SJSA1 (cell line): ENCODE measurements at regions not wholly inside any gene's neighbourhood (a gene's known extent, or its start where the extent isn't known, plus 50 kb on each side); places are given as distances from the start of the nearest gene placed in this dataset.

Experiments
- DNase-seq, 2 experiments: peaks; one replicate each; pipeline ENCODE4 v3.0.0-alpha.2; 2015 to 2020; ENCODE audit warnings: low spot score in 2 of 2, low read depth in 1 of 2
- H3K27ac ChIP-seq: fragments of 250-450 bp; sonication (Bioruptor Pico); 2 replicates; pipeline ENCODE4 v1.5.1; 2020; ENCODE audit warnings: mild to moderate bottlenecking, moderate library complexity
- H3K27me3 ChIP-seq: fragments of 250-450 bp; sonication (Bioruptor Pico); replicated peaks from 2 replicates; pipeline ENCODE4 v1.5.1; 2020; ENCODE audit warnings: mild to moderate bottlenecking, moderate library complexity
- H3K36me3 ChIP-seq: fragments of 250-450 bp; sonication (Bioruptor Pico); 2 replicates; pipeline ENCODE4 v1.5.1; 2020; ENCODE audit warnings: mild to moderate bottlenecking
- H3K4me1 ChIP-seq: fragments of 250-450 bp; sonication (Bioruptor Pico); replicated peaks from 2 replicates; pipeline ENCODE4 v1.6.1; 2021; ENCODE audit warnings: mild to moderate bottlenecking
- H3K4me3 ChIP-seq: fragments of 250-450 bp; sonication (Bioruptor Pico); 2 replicates; pipeline ENCODE4 v1.5.1; 2020; ENCODE audit warnings: mild to moderate bottlenecking
- H3K9me3 ChIP-seq: fragments of 250-450 bp; sonication (Bioruptor Pico); replicated peaks from 2 replicates; pipeline ENCODE4 v1.5.1; 2020; ENCODE audit warnings: mild to moderate bottlenecking

DNA sequence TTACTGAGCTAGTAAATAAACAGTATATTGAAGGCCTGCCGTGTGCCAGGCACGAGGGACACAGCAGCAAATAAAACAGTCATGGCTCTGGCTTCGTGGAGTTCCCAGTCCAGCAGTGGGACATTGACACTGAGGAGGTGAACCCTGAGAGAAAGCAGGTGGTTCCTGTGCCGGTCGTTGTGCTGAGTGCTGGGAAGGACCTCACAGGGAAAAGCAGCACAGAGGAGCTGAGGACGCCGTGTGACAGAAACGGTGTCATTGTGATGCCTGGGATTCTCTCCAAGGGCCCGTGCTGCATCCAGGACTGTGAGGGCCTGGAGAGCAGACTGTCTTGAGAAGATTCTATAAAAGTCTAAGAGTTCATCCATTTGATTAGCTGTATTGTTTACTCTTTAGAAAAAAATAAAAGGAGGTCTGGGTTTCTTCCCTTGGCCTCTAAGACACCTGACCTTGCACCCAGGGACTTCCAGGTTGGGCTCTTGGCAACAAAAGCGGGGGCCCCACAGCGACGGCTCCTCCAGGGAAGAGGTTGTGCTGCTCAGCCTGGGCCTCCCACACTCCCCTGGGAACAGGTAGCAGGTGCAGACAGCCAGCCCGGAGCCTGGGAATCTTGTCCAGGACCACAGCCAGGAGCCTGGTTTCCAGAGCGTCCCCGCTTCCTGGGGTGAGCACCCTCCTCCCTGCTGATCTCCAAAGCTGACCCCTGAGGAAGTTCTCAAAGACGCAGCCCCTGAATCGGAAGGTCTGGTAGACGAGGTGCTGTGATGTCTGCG, 251.2 kb upstream of the PMEPA1 start:
- Histone ChIP-seq H3K27me3 (no peaks in the 10 kb centered on the region), H3K36me3 (no peaks in the 10 kb centered on the region), H3K27ac (no peak overlapping the region), H3K9me3 (no peaks in the 10 kb centered on the region), H3K4me3 (no peak overlapping the region), H3K4me1 (peaks cover 9% of the 10 kb centered on the region; the same call in 1 of the 2 replicates)
- no peak for DNase-seq

DNA sequence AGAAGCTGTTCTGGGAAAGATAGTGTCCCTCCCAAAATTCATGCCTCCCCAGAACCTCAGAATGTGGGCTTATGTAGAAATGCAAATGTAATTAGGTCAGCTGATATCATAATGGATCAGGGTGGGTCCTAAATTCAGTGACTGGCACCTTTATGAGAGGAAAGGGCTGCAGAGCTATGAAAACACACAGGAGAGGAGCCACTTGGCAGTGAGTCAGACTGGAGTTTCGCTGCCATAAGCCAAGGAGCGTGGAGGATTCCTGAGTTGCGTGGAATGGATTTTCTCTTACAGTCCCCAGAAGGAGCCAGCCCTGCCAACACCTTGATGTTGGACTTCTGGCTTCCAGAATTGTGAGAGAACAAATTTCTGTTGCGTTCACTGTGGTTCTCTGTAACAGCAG, 249.8 kb upstream of the PMEPA1 start:
- Histone ChIP-seq H3K4me1 (peaks cover 9% of the 10 kb centered on the region; the same call in 1 of the 2 replicates), H3K27me3 (no peaks in the 10 kb centered on the region), H3K27ac (no peak overlapping the region), H3K9me3 (0 out of 2 replicates have a peak, but pooled peaks cover 3% of the 10 kb centered on the region), H3K4me3 (no peak overlapping the region), H3K36me3 (no peaks in the 10 kb centered on the region)
- DNase-seq = no peak

DNA sequence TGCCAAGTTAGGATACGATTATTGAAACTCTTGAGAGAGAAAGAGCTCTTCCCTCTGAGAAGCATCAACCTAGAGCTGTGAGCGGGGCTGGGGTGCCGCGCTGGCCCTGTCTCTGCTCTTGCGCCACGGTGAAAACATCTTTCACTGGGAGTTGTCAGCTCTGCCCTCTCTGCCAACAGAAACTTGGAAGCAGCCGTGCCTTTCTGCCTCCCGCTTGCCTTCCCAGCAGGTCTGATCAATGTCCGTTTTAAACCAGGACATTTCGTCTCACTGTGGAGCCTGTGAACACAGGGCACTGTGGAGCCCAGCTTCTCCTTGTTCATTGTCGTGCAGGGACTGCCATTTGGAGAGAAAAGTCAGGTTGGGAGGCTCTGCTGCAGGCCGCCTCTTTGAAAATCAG, 249.2 kb upstream of the PMEPA1 start:
- H3K4me3 ChIP-seq = no peak overlapping the region
- 0 out of 2 replicates have a peak, but pooled peaks cover 4% of the 10 kb centered on the region for H3K9me3 ChIP-seq
- no peaks in the 10 kb centered on the region for H3K36me3 ChIP-seq
- no peak overlapping the region for H3K27ac ChIP-seq
- H3K27me3 ChIP-seq = no peaks in the 10 kb centered on the region
- no peak for DNase-seq
- peaks cover 9% of the 10 kb centered on the region; the same call in 1 of the 2 replicates for H3K4me1 ChIP-seq

DNA sequence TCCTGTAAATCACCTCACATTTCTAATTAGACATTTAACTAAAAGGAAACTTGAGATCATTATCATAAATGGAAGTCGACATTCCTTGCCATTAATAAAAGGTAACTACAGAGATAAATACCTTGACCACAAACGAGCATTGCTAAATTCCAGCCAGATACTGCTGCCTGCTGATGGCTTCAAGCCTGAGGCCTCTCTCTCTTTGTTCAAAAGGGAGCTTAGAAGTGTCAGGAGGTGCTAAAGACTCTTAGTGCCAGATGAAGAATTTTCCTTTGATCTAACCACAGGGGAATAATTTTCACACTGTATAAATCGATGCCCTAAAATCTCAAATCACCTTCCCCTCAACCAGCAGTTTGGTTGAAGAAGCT, 248.2 kb upstream of the PMEPA1 start:
- H3K36me3 ChIP-seq = no peaks in the 10 kb centered on the region
- H3K4me3 ChIP-seq = no peak overlapping the region
- H3K27ac ChIP-seq = no peak overlapping the region
- peaks cover 9% of the 10 kb centered on the region; the same call in 1 of the 2 replicates for H3K4me1 ChIP-seq
- H3K9me3 ChIP-seq = 0 out of 2 replicates have a peak, but pooled peaks cover 4% of the 10 kb centered on the region
- no peaks in the 10 kb centered on the region for H3K27me3 ChIP-seq
- no peak for DNase-seq

DNA sequence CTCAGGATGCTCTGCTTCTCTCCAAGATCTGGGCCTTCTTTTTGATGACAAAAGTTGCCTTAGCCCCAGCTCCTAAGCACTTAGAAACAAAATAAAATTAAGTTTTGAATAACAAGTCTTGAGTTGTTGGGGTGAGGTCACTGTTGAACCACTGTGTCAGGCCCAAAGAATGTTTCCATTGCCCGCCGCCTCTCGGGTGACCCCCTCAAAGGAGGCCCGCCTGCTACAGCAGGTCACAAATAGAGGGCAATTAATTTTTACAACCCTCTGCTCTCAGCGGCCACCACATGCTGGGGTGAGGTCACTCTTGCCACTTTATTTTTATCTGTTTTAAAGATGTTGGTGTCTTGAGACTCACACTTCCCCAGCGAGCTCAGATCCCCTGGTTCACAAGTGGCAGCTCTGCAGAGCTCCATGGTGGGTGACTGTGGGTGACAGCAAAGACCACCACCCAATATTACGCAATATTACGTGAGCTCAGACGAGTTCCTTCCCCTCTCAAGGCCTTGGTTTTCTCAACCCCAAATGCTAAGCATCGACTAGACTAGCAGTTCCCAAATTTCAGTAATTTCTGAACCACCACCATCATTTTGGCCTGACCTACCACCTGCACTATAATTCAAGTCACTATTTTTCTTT, 247.7 kb upstream of the PMEPA1 start:
- no peak overlapping the region for H3K27ac ChIP-seq
- H3K27me3 ChIP-seq = no peaks in the 10 kb centered on the region
- DNase-seq = peak in 1 of 2 experiments; percentile 27
- no peak overlapping the region for H3K4me3 ChIP-seq
- no peaks in the 10 kb centered on the region for H3K36me3 ChIP-seq
- peaks cover 9% of the 10 kb centered on the region; the same call in 1 of the 2 replicates for H3K4me1 ChIP-seq
- H3K9me3 ChIP-seq = 0 out of 2 replicates have a peak, but pooled peaks cover 4% of the 10 kb centered on the region

DNA sequence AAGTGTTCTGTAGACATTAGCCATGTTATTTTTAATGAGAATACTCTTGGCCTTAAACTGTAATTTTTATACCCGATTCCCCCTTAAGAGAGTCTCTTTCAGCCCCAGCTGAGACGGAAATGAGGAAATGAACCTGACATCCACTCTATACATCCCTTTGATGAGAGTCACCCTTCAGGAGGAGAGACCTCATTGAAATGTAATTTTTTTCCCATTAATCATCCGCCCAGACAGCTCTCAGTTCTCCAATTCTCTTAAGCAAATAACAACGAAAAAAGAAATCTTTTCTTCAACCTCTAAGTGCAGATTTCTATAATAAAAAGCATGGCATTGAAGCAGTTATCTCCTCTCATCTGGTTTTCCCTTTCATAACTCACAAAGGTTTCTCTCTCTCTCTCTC, 243.8 kb upstream of the PMEPA1 start:
- Histone ChIP-seq H3K4me3 (no peak overlapping the region), H3K9me3 (0 out of 2 replicates have a peak, but pooled peaks cover 4% of the 10 kb centered on the region), H3K27me3 (no peaks in the 10 kb centered on the region), H3K4me1 (peaks cover 9% of the 10 kb centered on the region; the same call in 1 of the 2 replicates), H3K36me3 (no peaks in the 10 kb centered on the region), H3K27ac (no peak overlapping the region)
- no peak for DNase-seq

DNA sequence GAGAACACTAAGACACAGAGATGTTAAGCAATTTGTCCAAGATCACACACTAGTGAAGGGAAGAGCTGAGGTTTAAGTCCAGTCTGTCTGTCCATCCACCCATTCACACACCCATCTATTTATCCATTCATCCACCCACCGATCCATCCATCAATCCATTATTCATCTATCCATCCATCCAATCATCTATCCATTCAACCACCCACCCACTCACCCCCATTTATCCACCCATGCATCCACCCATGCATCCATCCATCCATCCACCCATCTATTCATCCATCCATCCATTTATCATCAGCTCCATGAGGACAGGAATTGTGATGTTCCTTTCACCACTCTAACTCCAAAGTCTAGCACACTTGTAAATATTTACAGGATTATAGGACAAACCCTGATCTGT, 242.3 kb upstream of the PMEPA1 start:
- no peak for DNase-seq
- Histone ChIP-seq H3K27me3 (no peaks in the 10 kb centered on the region), H3K27ac (no peak overlapping the region), H3K4me3 (no peak overlapping the region), H3K9me3 (0 out of 2 replicates have a peak, but pooled peaks cover 4% of the 10 kb centered on the region), H3K36me3 (no peaks in the 10 kb centered on the region), H3K4me1 (peaks cover 16% of the 10 kb centered on the region)

DNA sequence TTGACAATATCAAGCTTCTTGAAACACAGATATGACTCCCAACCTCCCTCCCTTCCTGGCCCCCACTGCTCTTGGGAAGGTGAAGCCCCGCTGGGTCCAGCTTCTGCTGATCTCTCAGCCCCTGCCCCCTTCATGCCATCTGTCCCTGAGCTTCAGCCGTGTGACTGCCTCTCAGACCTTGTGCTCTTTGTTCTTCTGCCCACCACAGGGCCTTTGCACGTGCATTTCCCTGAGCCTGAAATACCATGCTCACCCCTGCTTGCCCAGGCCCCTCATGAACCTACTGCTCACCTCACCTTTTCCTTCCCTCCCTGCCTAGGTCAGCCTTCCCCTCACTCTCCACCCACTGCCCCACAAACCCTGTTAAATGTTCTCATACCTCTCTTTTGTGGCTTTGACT, 241.7 kb upstream of the PMEPA1 start:
- no peaks in the 10 kb centered on the region for H3K27me3 ChIP-seq
- no peak overlapping the region for H3K27ac ChIP-seq
- no peak for DNase-seq
- H3K4me3 ChIP-seq = no peak overlapping the region
- no peaks in the 10 kb centered on the region for H3K36me3 ChIP-seq
- H3K4me1 ChIP-seq = peaks cover 15% of the 10 kb centered on the region
- H3K9me3 ChIP-seq = 0 out of 2 replicates have a peak, but pooled peaks cover 4% of the 10 kb centered on the region

DNA sequence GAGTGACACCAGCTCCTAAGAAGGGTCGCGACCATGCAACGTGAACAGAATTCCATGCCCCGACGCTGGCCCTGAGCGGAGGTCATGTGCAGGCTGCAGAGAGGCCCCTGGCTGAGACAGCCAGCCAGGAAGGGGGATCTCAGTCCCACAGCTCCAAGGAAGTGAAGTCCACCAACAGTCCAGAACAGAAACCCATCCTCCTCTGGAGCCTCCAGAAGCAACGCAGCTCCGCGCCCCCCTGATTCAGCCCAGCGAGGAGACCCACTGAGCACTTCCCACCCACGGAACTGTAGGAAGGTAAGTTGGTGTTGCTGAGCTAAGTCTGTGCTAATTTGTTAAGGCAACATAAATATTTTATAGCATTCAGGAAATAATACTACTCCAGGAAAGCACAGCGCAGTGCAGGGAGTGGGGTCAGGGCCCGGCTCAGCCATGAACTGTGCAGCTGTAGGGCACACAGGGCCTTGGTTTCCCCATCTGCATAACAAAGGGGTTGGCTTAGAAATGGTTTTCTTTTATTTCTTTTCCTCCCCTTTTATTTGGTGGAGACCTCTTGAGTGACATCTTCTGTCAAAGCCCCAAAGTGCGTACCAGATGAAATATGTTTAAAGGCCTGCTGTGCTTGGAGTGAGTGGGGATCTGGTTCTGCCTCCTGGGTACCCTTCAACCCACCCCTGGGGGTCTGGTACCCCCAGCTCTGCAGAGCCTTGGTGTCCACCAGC, 241.1 kb upstream of the PMEPA1 start:
- H3K27ac ChIP-seq = no peak overlapping the region
- peaks cover 15% of the 10 kb centered on the region for H3K4me1 ChIP-seq
- DNase-seq = no peak
- H3K9me3 ChIP-seq = 0 out of 2 replicates have a peak, but pooled peaks cover 4% of the 10 kb centered on the region
- H3K4me3 ChIP-seq = no peak overlapping the region
- H3K27me3 ChIP-seq = no peaks in the 10 kb centered on the region
- no peaks in the 10 kb centered on the region for H3K36me3 ChIP-seq

DNA sequence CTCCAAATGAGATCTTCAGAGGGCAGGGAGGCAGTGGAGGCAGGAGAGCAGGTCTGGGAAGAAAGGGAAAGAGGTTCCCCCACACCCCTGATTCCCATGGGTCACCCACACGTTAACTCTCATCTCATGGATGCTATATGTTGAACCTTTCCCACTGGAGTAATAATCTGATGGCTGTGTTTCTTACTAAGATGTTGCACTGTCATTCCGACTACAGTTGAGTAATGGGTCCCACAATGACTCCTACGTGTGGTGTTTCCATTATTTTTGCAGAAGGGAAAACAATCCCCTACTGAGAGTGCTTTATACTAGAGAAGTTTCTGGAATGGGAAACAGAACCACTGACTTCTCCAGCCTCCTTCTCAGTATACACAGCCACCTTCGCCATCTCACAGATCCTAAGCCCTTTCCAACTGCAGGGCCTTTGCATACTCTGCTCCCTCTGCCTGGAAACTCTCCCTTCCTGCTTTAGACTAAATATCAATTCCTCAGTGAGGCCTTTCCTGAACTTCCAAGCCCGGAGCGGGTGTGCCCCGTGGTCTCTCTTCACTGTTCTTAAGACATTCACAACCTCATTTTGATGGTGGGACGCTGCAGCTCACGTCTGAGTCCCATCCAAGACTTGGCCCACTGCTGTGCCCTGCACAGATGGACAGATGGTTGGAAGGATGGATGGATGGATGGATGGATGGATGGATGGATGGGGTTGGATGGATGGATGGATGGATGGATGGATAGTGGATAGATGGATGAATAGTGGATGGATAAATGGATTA, 238.6 kb upstream of the PMEPA1 start:
- H3K27me3 ChIP-seq = no peaks in the 10 kb centered on the region
- H3K9me3 ChIP-seq = no peaks in the 10 kb centered on the region
- peaks cover 15% of the 10 kb centered on the region for H3K4me1 ChIP-seq
- no peak for DNase-seq
- no peak overlapping the region for H3K4me3 ChIP-seq
- no peaks in the 10 kb centered on the region for H3K36me3 ChIP-seq
- H3K27ac ChIP-seq = no peak overlapping the region

DNA sequence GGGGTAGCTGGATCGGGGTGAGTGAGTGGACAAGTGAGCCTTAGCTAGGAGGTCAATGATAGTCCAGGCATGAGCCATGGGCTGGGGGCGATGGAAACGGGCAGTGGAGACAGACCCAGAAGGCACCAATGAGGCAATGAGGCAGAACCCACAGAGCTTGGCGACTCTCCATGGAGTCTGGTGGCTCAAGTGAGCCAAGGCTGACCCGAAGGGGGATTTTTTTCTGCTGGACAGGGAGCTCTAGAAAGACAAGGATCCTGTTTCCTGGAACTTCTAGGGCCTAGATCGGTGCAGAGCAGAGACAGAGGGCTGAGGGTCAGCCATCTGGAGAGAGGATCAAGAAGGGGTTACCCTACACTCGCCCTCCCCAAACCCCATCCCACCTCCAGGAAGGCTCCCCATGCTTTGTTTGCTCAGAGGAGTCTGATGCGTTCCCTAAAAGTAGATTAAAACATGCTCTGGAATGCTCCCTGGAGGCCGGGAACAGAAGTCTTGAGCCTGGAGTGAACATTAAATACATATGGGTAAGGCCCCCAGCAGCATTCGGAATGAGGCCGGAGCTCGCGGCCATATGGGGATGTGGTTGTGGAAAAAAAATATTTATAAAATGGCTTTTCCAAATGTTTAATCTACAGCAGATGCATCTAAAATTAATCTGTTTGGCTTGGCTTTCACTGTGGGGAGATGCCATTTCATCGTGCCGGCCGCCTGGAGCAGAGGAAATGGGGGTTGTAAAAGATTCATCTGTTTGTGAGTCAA, 237.8 kb upstream of the PMEPA1 start:
- Histone ChIP-seq H3K27ac (no peak overlapping the region), H3K4me3 (no peak overlapping the region)

DNA sequence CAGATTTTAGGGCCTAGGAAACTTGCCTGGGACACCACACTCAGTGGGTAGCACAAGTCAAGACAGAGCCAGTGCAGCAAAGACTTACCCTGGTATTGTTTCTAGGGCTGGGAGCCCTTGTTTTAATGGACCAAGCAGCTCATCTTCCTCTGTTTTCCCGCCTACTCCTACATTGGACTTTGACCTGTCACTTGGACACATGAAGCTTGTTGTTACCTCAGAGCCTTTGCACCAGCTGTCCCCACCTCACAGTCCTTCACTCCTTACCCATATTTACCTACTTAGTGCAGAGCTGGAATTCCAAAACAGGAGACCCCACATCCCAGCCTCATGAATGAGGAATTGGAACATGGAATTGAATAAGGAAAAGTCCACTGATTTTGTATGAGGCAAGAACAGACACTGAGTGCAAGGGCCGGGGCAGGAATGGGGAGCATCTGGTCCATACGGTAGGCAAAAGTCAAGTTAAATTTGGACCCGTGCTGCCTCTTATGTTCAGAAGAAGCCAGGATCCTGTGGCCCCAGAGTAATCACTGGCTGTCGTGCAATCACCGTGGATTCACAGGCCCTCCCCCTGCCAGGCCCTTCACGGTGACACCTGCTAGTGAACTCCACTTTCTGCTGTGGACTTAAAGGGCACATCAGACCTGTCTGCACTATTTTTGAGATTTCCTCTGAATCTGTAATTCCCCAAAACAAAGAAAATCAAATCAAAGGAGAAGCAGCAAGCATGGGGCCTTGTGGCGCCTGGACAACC, 236.9 kb upstream of the PMEPA1 start:
- no peaks in the 10 kb centered on the region for H3K27me3 ChIP-seq
- H3K36me3 ChIP-seq = no peaks in the 10 kb centered on the region
- H3K4me3 ChIP-seq = no peak overlapping the region
- no peak for DNase-seq
- H3K9me3 ChIP-seq = no peaks in the 10 kb centered on the region
- no peak overlapping the region for H3K27ac ChIP-seq
- H3K4me1 ChIP-seq = peaks cover 15% of the 10 kb centered on the region

More for the DNA sequence above, 237.8 kb upstream of the PMEPA1 start:
- peak in 1 of 2 experiments; percentile 62 for DNase-seq
- Histone ChIP-seq H3K9me3 (no peaks in the 10 kb centered on the region), H3K4me1 (peaks cover 15% of the 10 kb centered on the region), H3K36me3 (no peaks in the 10 kb centered on the region), H3K27me3 (no peaks in the 10 kb centered on the region)
